C4-2B (cell line): ENCODE measurements at regions not wholly inside any gene's neighbourhood (a gene's known extent, or its start where the extent isn't known, plus 50 kb on each side); places are given as distances from the start of the nearest gene placed in this dataset.

Experiments
- H3K27ac ChIP-seq: fragments of 450-650 bp; 2 replicates; pipeline ENCODE4 v1.5.1; 2017
- CTCF ChIP-seq: fragments of 450-650 bp; conservative IDR thresholded peaks from 2 replicates; pipeline ENCODE4 v1.5.1; 2017; ENCODE audit warnings: mild to moderate bottlenecking
- ZFX ChIP-seq: fragments of 450-650 bp; IDR thresholded peaks from 2 replicates; pipeline ENCODE4 v1.6.1; 2017

GRCh38 chr1:177392336-177392735, 221.6 kb downstream of the BRINP2 start:
- H3K27ac ChIP-seq = no peak overlapping the region
- TF ChIP-seq CTCF (no peak), ZFX (no peak)

- no peak overlapping the region for H3K27ac ChIP-seq
- TF ChIP-seq CTCF (no peak), ZFX (no peak)
Measured at GRCh38 chr1:177385760-177386698, 215.3 kb downstream of the BRINP2 start.

- TF ChIP-seq ZFX (no peak), CTCF (no peak)
- no peak overlapping the region for H3K27ac ChIP-seq
Measured at GRCh38 chr1:177384461-177384860, 213.7 kb downstream of the BRINP2 start.

GRCh38 chr1:177383715-177384114, 213.0 kb downstream of the BRINP2 start:
- no peak for TF ChIP-seq CTCF
- no peak overlapping the region for H3K27ac ChIP-seq

GRCh38 chr1:177377866-177378265, 207.1 kb downstream of the BRINP2 start:
- no peak overlapping the region for H3K27ac ChIP-seq
- TF ChIP-seq ZFX (no peak), CTCF (no peak)

- TF ChIP-seq CTCF (no peak), ZFX (no peak)
Measured at GRCh38 chr1:177368255-177368654, 197.5 kb downstream of the BRINP2 start.

GRCh38 chr1:177366091-177366490, 195.3 kb downstream of the BRINP2 start:
- TF ChIP-seq ZFX (no peak), CTCF (no peak)
- no peak overlapping the region for H3K27ac ChIP-seq

More at GRCh38 chr1:177368255-177368654, 197.5 kb downstream of the BRINP2 start:
- no peak overlapping the region for H3K27ac ChIP-seq
